ENCODE measurements at regions not wholly inside any gene's neighbourhood (a gene's known extent, or its start where the extent isn't known, plus 50 kb on each side); places are given as distances from the start of the nearest gene placed in this dataset.

DNA sequence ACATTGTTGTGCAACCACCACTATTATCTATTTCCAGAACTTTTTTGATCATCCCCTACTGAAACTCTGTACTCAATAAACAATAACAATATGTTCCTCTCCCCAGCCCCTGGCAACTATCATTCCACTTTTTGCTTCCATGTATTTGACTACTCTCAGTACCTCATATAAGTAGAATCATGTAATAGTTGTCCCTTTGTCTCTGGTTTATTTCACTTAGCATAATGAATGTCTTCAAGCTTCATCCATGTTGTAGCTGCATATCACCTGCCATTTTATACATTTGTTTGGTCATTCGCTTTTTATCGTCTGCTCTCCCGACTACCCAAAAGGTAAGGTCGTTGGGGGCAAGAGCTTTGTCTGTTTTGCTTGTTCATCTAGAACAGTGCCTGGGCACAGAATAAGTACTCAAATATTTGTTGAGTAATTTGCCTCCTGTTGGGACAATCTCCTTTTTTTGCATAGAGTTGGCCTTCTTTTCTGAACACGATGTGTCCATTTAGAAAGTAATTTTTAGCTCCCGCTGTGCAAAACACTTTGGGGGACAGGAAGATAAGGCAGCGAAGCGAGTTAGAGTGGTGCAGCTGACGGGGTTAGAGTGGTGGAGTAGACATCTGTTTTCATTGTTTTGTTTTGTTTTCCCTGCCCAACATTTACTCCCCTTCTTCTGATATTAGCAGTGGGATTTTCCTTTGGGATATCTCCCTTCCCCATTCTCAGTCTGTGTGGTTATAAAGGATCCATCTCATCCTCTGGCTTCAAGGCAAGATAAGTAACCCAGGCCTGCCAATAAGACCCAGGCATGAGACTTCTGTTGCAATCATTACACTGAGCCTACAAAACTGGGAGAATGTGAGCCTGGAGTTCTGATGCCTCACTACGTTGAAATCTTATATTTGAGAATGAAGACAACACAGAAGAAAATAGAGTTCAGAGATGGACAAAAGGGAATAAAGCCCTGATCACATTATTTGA lies 83.4 kb upstream of the RNU6-1 start:
- TF ChIP-seq, protein P1, sequence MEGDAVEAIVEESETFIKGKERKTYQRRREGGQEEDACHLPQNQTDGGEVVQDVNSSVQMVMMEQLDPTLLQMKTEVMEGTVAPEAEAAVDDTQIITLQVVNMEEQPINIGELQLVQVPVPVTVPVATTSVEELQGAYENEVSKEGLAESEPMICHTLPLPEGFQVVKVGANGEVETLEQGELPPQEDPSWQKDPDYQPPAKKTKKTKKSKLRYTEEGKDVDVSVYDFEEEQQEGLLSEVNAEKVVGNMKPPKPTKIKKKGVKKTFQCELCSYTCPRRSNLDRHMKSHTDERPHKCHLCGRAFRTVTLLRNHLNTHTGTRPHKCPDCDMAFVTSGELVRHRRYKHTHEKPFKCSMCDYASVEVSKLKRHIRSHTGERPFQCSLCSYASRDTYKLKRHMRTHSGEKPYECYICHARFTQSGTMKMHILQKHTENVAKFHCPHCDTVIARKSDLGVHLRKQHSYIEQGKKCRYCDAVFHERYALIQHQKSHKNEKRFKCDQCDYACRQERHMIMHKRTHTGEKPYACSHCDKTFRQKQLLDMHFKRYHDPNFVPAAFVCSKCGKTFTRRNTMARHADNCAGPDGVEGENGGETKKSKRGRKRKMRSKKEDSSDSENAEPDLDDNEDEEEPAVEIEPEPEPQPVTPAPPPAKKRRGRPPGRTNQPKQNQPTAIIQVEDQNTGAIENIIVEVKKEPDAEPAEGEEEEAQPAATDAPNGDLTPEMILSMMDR (IDR thresholded peaks at IDR 0.05): no peak
- Mint-ChIP-seq H3K9me3 (ENCODE audit: unreplicated experiment) (peaks cover 4% of the 10 kb centered on the region), H3K27ac (ENCODE audit: unreplicated experiment) (no peak overlapping the region), H3K4me1 (ENCODE audit: unreplicated experiment) (peaks cover 28% of the 10 kb centered on the region), H3K36me3 (ENCODE audit: unreplicated experiment) (no peaks in the 10 kb centered on the region), H3K27me3 (ENCODE audit: unreplicated experiment) (no peaks in the 10 kb centered on the region), H3K4me3 (ENCODE audit: unreplicated experiment) (no peak overlapping the region)
- no peak for DNase-seq (ENCODE audit: extremely low spot score, unreplicated experiment)

DNA sequence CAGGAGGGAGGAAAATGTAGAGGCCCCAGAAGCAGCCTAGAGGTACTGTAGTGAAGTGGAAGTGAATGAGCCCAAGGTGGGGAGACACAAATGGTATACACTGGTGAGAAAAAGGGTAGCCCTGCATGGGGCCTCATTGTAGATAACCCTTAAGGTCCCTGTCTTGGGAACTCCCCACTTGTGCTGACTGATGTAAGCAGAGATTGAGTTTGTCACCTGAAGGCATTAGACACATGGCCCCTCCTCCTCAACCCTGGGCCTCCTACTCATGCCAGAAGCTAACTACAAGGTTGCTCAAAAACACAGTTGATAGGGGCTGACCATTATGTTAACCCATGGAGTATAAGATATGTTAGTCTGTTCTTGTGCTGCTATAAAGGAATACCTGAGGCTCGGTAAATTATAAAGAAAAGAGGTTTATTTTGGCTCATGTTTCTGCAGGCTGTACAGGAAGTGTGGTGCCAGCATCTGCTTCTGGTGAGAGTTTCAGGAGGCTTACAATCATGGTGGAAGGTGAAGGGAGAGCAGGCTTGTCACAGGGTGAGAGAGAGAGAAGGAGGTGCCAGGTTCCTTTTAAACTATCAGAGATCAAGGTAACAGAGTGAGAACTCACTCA lies 84.6 kb upstream of the RNU6-1 start:
- no peak for DNase-seq (ENCODE audit: extremely low spot score, unreplicated experiment)
- Mint-ChIP-seq H3K4me3 (ENCODE audit: unreplicated experiment) (no peak overlapping the region), H3K4me1 (ENCODE audit: unreplicated experiment) (peaks cover 29% of the 10 kb centered on the region), H3K27ac (ENCODE audit: unreplicated experiment) (no peak overlapping the region), H3K9me3 (ENCODE audit: unreplicated experiment) (peaks cover 4% of the 10 kb centered on the region), H3K36me3 (ENCODE audit: unreplicated experiment) (no peaks in the 10 kb centered on the region), H3K27me3 (ENCODE audit: unreplicated experiment) (no peaks in the 10 kb centered on the region)
- TF ChIP-seq, protein P1 (IDR thresholded peaks at IDR 0.05): no peak

DNA sequence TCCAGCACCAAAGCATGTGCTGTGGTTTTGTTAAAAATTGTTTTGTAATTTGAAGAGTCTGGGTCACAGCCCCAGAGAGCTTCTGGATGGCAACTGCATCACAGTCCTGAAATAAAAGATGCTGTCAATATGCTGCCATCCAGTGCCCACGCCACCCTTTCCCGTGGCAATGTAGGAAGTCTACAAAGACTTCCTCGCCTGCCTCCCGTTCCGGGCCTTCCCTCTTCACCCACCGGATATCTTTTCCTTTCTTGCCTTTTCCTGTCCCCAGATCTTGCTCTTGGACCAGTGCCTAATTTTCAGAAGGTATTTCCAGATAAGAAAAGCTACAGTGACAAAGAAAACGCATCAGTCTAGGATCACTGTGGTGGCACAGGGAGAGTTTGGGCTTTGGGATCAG lies 85.3 kb upstream of the RNU6-1 start:
- no peak overlapping the region for H3K4me3 Mint-ChIP-seq (ENCODE audit: unreplicated experiment)
- peak overlapping the region; percentile 41 for H3K27ac Mint-ChIP-seq (ENCODE audit: unreplicated experiment)
- peaks cover 33% of the 10 kb centered on the region for H3K4me1 Mint-ChIP-seq (ENCODE audit: unreplicated experiment)
- DNase-seq (ENCODE audit: extremely low spot score, unreplicated experiment): no peak
- no peaks in the 10 kb centered on the region for H3K36me3 Mint-ChIP-seq (ENCODE audit: unreplicated experiment)
- peaks cover 4% of the 10 kb centered on the region for H3K9me3 Mint-ChIP-seq (ENCODE audit: unreplicated experiment)
- no peaks in the 10 kb centered on the region for H3K27me3 Mint-ChIP-seq (ENCODE audit: unreplicated experiment)
- TF ChIP-seq, protein P1 (IDR thresholded peaks at IDR 0.05): no peak

DNA sequence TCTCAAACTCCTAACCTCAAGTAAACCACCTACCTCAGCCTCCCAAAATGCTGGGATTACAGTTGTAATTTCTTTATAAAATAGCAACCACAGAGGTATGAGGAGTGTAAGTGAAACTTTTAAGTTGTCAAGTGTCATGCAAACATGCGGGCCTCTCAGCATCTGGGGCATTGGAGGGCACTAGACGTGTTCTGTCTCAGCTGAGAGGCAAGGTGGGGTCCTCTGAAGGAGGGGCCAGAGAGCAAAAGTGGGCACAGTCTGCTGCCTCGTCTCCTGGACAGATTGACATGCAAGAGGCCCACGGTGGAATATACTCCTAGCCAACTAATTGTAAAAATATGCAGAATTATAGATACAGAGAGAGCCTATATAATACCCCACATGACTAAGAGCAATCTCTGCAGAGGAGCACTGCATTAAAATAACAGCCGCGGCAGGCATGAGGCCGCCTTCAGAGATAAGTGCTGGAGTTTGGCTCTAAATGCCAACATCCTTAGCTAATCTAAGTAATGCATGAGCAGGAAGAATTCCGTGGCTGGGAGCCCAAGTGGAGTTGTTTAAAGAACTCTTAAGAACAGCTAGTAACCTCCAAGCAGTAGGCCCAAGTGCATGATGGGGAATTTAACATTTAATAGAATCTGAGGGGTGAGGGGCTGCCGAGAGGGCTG lies 87.8 kb upstream of the RNU6-1 start:
- Mint-ChIP-seq H3K27me3 (ENCODE audit: unreplicated experiment) (no peaks in the 10 kb centered on the region), H3K4me1 (ENCODE audit: unreplicated experiment) (peaks cover 39% of the 10 kb centered on the region), H3K36me3 (ENCODE audit: unreplicated experiment) (no peaks in the 10 kb centered on the region), H3K27ac (ENCODE audit: unreplicated experiment) (peak overlapping the region; percentile 68), H3K9me3 (ENCODE audit: unreplicated experiment) (peaks cover 4% of the 10 kb centered on the region), H3K4me3 (ENCODE audit: unreplicated experiment) (no peak overlapping the region)
- TF ChIP-seq, protein P1 (IDR thresholded peaks at IDR 0.05): no peak
- DNase-seq (ENCODE audit: extremely low spot score, unreplicated experiment): no peak

DNA sequence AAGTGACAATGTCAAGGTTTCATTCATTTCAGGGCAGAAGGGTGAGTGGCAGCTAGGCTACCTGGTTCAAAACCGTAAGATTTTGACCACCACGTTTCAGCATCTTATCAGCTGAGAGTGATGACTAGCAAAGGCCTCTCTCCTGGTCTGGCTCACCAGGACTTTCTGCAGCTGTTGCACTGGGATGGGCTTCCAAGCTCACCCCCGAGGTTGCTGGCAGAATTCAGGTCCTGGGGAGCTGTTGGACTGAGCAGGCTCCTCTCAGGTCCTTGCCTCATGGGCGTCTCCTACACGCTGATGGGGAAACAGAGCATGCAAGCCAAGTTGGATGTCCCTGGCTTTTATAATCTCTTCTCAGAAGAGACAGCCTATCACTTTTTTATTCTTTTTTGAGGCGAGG lies 88.8 kb upstream of the RNU6-1 start:
- Mint-ChIP-seq H3K4me1 (ENCODE audit: unreplicated experiment) (peaks cover 39% of the 10 kb centered on the region), H3K4me3 (ENCODE audit: unreplicated experiment) (no peak overlapping the region), H3K9me3 (ENCODE audit: unreplicated experiment) (peaks cover 4% of the 10 kb centered on the region), H3K36me3 (ENCODE audit: unreplicated experiment) (no peaks in the 10 kb centered on the region), H3K27ac (ENCODE audit: unreplicated experiment) (no peak overlapping the region), H3K27me3 (ENCODE audit: unreplicated experiment) (no peaks in the 10 kb centered on the region)
- TF ChIP-seq, protein P1 (IDR thresholded peaks at IDR 0.05): no peak
- no peak for DNase-seq (ENCODE audit: extremely low spot score, unreplicated experiment)
